ENCODE measurements at regions not wholly inside any gene's neighbourhood (a gene's known extent, or its start where the extent isn't known, plus 50 kb on each side); places are given as distances from the start of the nearest gene placed in this dataset.
"Not testable (repeated sequence)": the region's sequence is repeated elsewhere in the genome, so short reads cannot be mapped to it uniquely, and the experiment has no call there.

- not testable (repeated sequence) for H3K4me1 Mint-ChIP-seq; H3K36me3 Mint-ChIP-seq (ENCODE audit: low read depth); H3K4me3 Mint-ChIP-seq; H3K27ac Mint-ChIP-seq; H3K27me3 Mint-ChIP-seq; ATAC-seq; DNase-seq; H3K9me3 Mint-ChIP-seq
These were observed 65.0 kb upstream of the NANOS1 start for GRCh38 chr10:118964476-118964875.

GRCh38 chr10:118965096-118965495, 64.4 kb upstream of the NANOS1 start:
- no peak for DNase-seq
- H3K27me3 Mint-ChIP-seq = peaks cover 3% of the 10 kb centered on the region
- no peak overlapping the region for H3K4me3 Mint-ChIP-seq
- no peak for ATAC-seq
- no peak overlapping the region for H3K27ac Mint-ChIP-seq
- no peaks in the 10 kb centered on the region for H3K36me3 Mint-ChIP-seq (ENCODE audit: low read depth)
- H3K4me1 Mint-ChIP-seq = no peaks in the 10 kb centered on the region
- no peaks in the 10 kb centered on the region for H3K9me3 Mint-ChIP-seq

DNA sequence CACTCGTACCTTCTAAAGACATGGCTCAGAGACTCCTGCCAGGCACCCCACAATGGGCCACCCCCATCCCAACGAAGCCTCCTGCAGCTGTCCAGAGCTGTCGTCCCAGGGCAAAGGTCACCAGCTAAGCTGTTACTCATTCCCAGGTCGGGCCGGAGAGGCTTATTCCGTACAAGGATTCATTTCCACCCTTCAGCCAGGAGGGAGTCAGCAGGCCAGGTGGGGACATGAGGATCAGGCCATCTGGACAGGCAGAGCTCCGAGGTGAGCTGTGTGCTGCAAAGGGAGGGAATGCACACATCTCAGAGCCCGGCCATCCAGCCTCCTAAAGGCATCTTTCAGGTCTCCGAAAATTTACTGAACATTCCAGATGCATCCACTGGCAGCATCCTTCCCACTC, 63.9 kb upstream of the NANOS1 start:
- no peaks in the 10 kb centered on the region for H3K4me1 Mint-ChIP-seq
- no peak for ATAC-seq
- DNase-seq = no peak
- peaks cover 3% of the 10 kb centered on the region for H3K27me3 Mint-ChIP-seq
- H3K9me3 Mint-ChIP-seq = no peaks in the 10 kb centered on the region
- H3K36me3 Mint-ChIP-seq (ENCODE audit: low read depth) = no peaks in the 10 kb centered on the region
- no peak overlapping the region for H3K27ac Mint-ChIP-seq
- no peak overlapping the region for H3K4me3 Mint-ChIP-seq

DNA sequence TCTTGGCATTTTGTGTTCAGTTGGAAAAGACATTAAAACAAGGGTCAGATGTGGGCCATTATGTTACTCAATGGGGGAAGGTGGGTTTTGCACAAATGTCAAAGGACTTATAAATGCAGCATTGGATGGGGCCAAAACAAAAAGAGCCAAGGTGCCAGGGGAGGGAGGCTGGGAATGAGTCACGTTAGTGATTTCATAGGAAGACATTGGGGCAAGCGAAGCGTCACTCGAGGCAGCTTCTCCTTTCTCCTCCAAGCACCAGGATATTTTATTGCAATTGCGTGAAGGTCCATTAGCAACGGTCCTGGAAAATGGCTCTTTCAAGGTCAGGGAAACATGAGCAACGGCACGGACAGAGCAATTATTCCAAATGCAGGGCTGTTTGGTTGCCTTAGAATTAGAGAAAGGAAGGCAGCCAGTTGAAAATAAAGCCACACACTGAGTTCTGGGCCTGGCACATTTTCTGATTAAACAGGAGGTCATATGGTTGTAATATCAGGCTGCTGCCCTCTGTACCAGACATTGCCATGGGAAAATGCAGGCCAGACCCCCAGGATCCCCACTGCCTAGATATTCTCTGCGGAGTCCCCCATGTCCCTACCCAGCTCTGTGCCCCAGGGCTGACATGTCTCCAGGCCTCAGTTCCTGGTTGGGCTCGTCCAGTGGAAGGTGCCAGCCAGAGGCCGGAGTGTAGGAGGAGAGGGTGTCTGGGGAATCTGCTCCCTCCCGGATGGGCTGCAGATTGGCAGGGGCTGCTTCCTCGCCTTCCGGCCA, 63.3 kb upstream of the NANOS1 start:
- H3K27me3 Mint-ChIP-seq = peaks cover 5% of the 10 kb centered on the region
- no peak for ATAC-seq
- DNase-seq = no peak

GRCh38 chr10:118966850-118967125, 62.7 kb upstream of the NANOS1 start:
- no peaks in the 10 kb centered on the region for H3K4me1 Mint-ChIP-seq
- no peak overlapping the region for H3K4me3 Mint-ChIP-seq
- ATAC-seq (no peak), DNase-seq (no peak)
- H3K9me3 Mint-ChIP-seq = no peaks in the 10 kb centered on the region
- peaks cover 6% of the 10 kb centered on the region for H3K27me3 Mint-ChIP-seq
- H3K36me3 Mint-ChIP-seq (ENCODE audit: low read depth) = no peaks in the 10 kb centered on the region
- no peak overlapping the region for H3K27ac Mint-ChIP-seq

More for the DNA sequence above, 63.3 kb upstream of the NANOS1 start:
- Mint-ChIP-seq H3K9me3 (no peaks in the 10 kb centered on the region), H3K4me1 (no peaks in the 10 kb centered on the region), H3K36me3 (ENCODE audit: low read depth) (no peaks in the 10 kb centered on the region), H3K27ac (no peak overlapping the region), H3K4me3 (no peak overlapping the region)

DNA sequence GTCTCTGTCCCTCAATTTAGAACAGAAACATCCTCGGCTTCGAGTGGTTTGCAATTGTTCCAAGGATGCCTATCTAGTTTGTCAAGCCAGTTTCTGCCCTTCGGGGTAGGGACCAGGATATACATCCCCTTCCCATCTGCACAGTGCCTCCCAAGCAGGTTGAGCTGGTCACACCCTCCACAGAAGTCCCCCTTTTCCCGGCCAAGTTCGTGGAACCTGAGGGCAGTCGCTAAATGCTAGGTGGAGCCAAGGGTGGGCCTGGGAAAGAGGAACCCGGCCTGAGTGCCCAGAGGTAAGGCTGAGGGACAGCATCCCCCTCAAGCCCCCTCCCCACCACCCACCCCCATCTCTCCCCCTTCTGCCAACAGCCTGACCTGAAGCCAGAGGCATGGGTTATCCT, 62.4 kb upstream of the NANOS1 start:
- Mint-ChIP-seq H3K4me1 (no peaks in the 10 kb centered on the region), H3K4me3 (no peak overlapping the region), H3K27me3 (peaks cover 6% of the 10 kb centered on the region), H3K27ac (no peak overlapping the region), H3K9me3 (no peaks in the 10 kb centered on the region), H3K36me3 (ENCODE audit: low read depth) (no peaks in the 10 kb centered on the region)
- DNase-seq (no peak), ATAC-seq (no peak)

GRCh38 chr10:118968060-118968459, 61.5 kb upstream of the NANOS1 start:
- Mint-ChIP-seq H3K4me1 (no peaks in the 10 kb centered on the region), H3K36me3 (ENCODE audit: low read depth) (no peaks in the 10 kb centered on the region), H3K4me3 (no peak overlapping the region), H3K27ac (no peak overlapping the region), H3K9me3 (no peaks in the 10 kb centered on the region), H3K27me3 (peaks cover 6% of the 10 kb centered on the region)
- no peak for DNase-seq
- no peak for ATAC-seq

DNA sequence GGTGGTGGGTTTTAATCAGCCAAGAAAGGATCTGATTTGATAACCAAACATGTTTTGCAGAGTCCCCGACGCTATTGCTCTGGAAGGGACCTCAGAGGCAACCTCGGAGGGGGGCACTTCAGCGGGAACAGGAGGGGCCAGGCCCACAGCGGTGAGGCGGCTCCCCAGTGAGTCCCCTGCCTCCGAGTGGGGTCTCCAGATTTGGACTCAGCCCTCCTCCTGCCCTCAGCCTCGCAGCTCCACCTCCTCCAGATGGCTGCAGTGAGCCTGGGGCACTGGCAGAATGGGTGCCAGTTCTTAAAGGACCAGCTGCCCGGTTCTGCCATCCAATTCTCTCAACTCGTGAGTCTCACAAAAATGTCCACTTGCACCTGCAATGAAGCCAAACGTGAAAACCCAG, 61.0 kb upstream of the NANOS1 start:
- Mint-ChIP-seq H3K36me3 (ENCODE audit: low read depth) (no peaks in the 10 kb centered on the region), H3K27me3 (peaks cover 6% of the 10 kb centered on the region), H3K4me1 (no peaks in the 10 kb centered on the region), H3K27ac (no peak overlapping the region), H3K4me3 (no peak overlapping the region), H3K9me3 (peaks cover 3% of the 10 kb centered on the region)
- no peak for DNase-seq
- ATAC-seq = no peak

- Mint-ChIP-seq H3K4me1 (no peaks in the 10 kb centered on the region), H3K9me3 (peaks cover 6% of the 10 kb centered on the region), H3K27ac (no peak overlapping the region), H3K36me3 (ENCODE audit: low read depth) (no peaks in the 10 kb centered on the region), H3K27me3 (peaks cover 6% of the 10 kb centered on the region), H3K4me3 (no peak overlapping the region)
- DNase-seq (no peak), ATAC-seq (no peak)
These were observed 60.5 kb upstream of the NANOS1 start for GRCh38 chr10:118969014-118969413.

DNA sequence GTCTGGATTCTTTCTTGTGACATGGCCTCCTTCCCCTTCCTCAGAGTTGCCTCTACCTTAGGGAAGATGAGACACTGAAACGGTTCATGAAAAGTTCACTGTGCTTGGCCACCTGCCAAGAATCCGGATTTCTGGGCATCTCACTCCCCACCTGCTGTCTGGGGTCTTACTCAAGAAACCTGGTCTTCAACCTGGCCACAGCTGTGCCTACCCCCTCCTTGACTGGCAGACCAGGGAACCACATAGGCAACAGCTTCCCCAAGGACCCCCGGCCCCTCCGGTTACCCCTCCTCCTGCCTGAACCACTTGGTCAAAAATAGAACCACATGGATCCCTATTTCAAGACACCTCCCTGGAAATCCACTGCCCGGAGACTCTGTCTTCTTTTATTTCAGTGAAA, 58.7 kb upstream of the NANOS1 start:
- no peak for ATAC-seq
- no peak for DNase-seq
- H3K36me3 Mint-ChIP-seq (ENCODE audit: low read depth) = no peaks in the 10 kb centered on the region
- H3K27ac Mint-ChIP-seq = no peak overlapping the region
- H3K9me3 Mint-ChIP-seq = peaks cover 6% of the 10 kb centered on the region
- no peaks in the 10 kb centered on the region for H3K4me1 Mint-ChIP-seq
- H3K27me3 Mint-ChIP-seq = peaks cover 8% of the 10 kb centered on the region
- H3K4me3 Mint-ChIP-seq = no peak overlapping the region

DNA sequence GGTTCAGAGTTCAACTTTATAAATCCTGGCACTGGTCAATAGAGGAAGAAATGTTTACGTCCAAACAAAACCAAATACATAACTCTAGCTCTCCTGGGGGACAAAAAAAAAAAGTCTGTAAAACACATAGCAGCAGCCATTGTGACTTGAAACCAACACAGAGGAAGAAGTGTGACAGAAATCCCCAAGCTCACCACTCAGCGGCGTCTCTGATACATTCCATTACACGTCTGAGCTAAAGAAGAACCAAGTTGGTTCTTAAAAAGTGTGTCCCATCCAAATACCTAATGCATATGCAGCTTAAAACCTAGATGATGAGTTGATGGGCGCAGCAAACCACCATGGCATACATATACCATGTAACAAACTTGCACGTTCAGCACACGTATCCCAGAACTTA, 58.3 kb upstream of the NANOS1 start:
- H3K4me3 Mint-ChIP-seq = no peak overlapping the region
- DNase-seq (no peak), ATAC-seq (no peak)
- H3K36me3 Mint-ChIP-seq (ENCODE audit: low read depth) = no peaks in the 10 kb centered on the region
- peaks cover 6% of the 10 kb centered on the region for H3K9me3 Mint-ChIP-seq
- H3K4me1 Mint-ChIP-seq = no peaks in the 10 kb centered on the region
- H3K27ac Mint-ChIP-seq = no peak overlapping the region
- peaks cover 9% of the 10 kb centered on the region for H3K27me3 Mint-ChIP-seq

- ATAC-seq = no peak
- no peaks in the 10 kb centered on the region for H3K4me1 Mint-ChIP-seq
- no peak for DNase-seq
- peaks cover 11% of the 10 kb centered on the region for H3K27me3 Mint-ChIP-seq
- peaks cover 6% of the 10 kb centered on the region for H3K9me3 Mint-ChIP-seq
- no peak overlapping the region for H3K27ac Mint-ChIP-seq
- no peaks in the 10 kb centered on the region for H3K36me3 Mint-ChIP-seq (ENCODE audit: low read depth)
- no peak overlapping the region for H3K4me3 Mint-ChIP-seq
These were observed 57.6 kb upstream of the NANOS1 start for GRCh38 chr10:118971876-118972275.

DNA sequence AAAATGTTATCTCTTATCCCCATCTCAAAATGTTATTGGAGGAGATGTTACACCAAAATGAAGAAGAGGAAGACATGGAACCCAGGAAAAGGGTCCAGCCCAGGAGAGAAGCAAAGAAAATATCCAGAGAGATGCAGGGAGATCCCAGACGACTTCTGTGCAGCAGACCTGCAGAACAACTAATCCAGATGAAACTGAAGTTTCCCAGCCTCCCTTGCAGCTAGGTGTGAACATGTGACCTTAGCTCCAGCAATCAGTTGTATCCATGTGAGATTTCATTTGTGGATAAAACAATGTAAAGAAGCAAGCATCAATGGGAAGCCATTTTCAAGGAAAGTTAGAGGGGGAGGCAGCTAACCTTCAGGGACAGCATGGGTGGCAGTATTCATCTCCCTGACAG, 55.8 kb upstream of the NANOS1 start:
- DNase-seq (no peak), ATAC-seq (no peak)
- H3K36me3 Mint-ChIP-seq (ENCODE audit: low read depth) = no peaks in the 10 kb centered on the region
- no peak overlapping the region for H3K4me3 Mint-ChIP-seq
- peaks cover 13% of the 10 kb centered on the region for H3K27me3 Mint-ChIP-seq
- no peaks in the 10 kb centered on the region for H3K4me1 Mint-ChIP-seq
- no peak overlapping the region for H3K27ac Mint-ChIP-seq
- peaks cover 6% of the 10 kb centered on the region for H3K9me3 Mint-ChIP-seq

- H3K4me1 Mint-ChIP-seq = no peaks in the 10 kb centered on the region
- H3K4me3 Mint-ChIP-seq = no peak overlapping the region
- no peak overlapping the region for H3K27ac Mint-ChIP-seq
- DNase-seq (no peak), ATAC-seq (no peak)
- H3K36me3 Mint-ChIP-seq (ENCODE audit: low read depth) = no peaks in the 10 kb centered on the region
- H3K27me3 Mint-ChIP-seq = peaks cover 10% of the 10 kb centered on the region
- peaks cover 6% of the 10 kb centered on the region for H3K9me3 Mint-ChIP-seq
These were observed 54.6 kb upstream of the NANOS1 start for GRCh38 chr10:118974951-118975350.

DNA sequence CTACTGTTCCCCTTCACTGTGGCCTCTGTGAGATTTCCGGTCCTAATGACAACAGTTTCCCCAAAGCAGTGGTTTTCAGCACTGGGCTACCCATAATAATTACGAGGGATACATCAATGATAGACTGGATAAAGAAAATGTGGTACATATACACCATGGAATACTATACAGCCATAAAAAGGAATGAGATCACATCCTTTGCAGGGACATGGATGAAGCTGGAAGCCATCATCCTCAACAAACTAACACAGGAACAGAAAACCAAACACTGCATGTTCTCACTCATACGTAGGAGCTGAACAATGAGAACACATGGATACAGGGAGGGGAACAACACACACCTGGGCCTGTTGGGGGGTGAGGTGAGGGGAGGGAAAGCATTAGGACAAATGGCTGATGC, 53.3 kb upstream of the NANOS1 start:
- ATAC-seq; H3K27ac Mint-ChIP-seq; H3K4me3 Mint-ChIP-seq; H3K9me3 Mint-ChIP-seq; DNase-seq; H3K27me3 Mint-ChIP-seq; H3K36me3 Mint-ChIP-seq (ENCODE audit: low read depth); H3K4me1 Mint-ChIP-seq: not testable (repeated sequence)

DNA sequence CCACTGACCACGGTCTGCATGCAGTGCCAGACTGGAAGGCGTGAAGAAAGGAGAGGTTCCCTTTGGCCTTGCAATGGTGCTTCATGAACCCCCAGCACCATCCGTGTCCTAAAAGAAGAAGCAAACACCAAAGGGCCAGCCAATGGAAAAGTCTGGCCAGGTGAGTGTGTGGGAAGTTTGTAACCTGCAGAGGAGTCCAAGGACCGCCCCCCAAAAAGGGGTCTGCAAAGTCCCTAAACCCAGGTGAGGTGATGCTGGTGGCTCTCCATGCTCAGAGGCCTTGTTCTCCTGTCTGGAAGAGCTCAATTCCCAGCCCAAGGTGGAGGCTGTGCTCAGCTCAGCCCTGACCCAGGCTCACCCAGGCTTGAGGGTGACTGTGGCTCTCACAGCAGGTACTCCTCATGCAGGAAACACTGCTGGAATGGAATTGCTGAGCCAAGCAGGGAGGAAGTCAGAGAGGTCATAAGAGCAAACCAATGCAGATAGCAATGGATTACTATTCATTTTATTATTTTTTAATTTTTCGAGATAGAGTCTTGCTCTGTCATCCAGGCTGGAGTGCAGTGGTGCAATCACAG, 52.4 kb upstream of the NANOS1 start:
- peaks cover 7% of the 10 kb centered on the region for H3K27me3 Mint-ChIP-seq

More for the DNA sequence above, 52.4 kb upstream of the NANOS1 start:
- H3K36me3 Mint-ChIP-seq (ENCODE audit: low read depth) = no peaks in the 10 kb centered on the region
- no peak overlapping the region for H3K27ac Mint-ChIP-seq
- peaks cover 6% of the 10 kb centered on the region for H3K9me3 Mint-ChIP-seq
- DNase-seq = no peak
- H3K4me3 Mint-ChIP-seq = no peak overlapping the region
- no peaks in the 10 kb centered on the region for H3K4me1 Mint-ChIP-seq
- ATAC-seq = no peak

Data from activated naive CD8-positive, alpha-beta T cell treated with anti-CD3 and anti-CD28 coated beads, Interleukin-2, amount 50 U/mL, for 24 hours (primary cell).